ENCODE measurements at regions not wholly inside any gene's neighbourhood (a gene's known extent, or its start where the extent isn't known, plus 50 kb on each side); places are given as distances from the start of the nearest gene placed in this dataset.

- Histone ChIP-seq H3K4me3 (no peak overlapping the region), H3K9me3 (no peaks in the 10 kb centered on the region), H3K27me3 (no peaks in the 10 kb centered on the region), H3K4me1 (peaks cover 4% of the 10 kb centered on the region), H3K36me3 (no peaks in the 10 kb centered on the region), H3K27ac (no peak overlapping the region)
- DNase-seq (ENCODE audit: low spot score in 2 of 2): no peak
- 95% methylated on average over 1 of the region's 1 CpG for WGBS
- TF ChIP-seq POLR2AphosphoS5 (IDR thresholded peaks at IDR 0.05) (no peak), CTCF (IDR thresholded peaks at IDR 0.05) (no peak), POLR2A (IDR thresholded peaks at IDR 0.05) (no peak), EP300 (IDR thresholded peaks at IDR 0.05) (no peak)
Observed at GRCh38 chr12:25827141-25827540, 131.3 kb upstream of the RASSF8 start.

GRCh38 chr12:25827747-25828146, 130.7 kb upstream of the RASSF8 start:
- no peak for DNase-seq (ENCODE audit: low spot score in 2 of 2)

GRCh38 chr12:25828188-25828587, 130.3 kb upstream of the RASSF8 start:
- H3K27ac ChIP-seq: no peak overlapping the region
- TF ChIP-seq EP300 (IDR thresholded peaks at IDR 0.05): no peak
- no peak for TF ChIP-seq CTCF (IDR thresholded peaks at IDR 0.05)
- no peak for TF ChIP-seq POLR2A (IDR thresholded peaks at IDR 0.05)
- TF ChIP-seq POLR2AphosphoS5 (IDR thresholded peaks at IDR 0.05): no peak
- DNase-seq (ENCODE audit: low spot score in 2 of 2): no peak
- H3K4me3 ChIP-seq: no peak overlapping the region
- no peaks in the 10 kb centered on the region for H3K27me3 ChIP-seq
- H3K36me3 ChIP-seq: no peaks in the 10 kb centered on the region
- no peaks in the 10 kb centered on the region for H3K9me3 ChIP-seq
- WGBS: 75% methylated on average over 4 of the region's 4 CpGs
- H3K4me1 ChIP-seq: peaks cover 4% of the 10 kb centered on the region

More at GRCh38 chr12:25827747-25828146, 130.7 kb upstream of the RASSF8 start:
- Histone ChIP-seq H3K4me1 (peaks cover 4% of the 10 kb centered on the region), H3K27ac (no peak overlapping the region), H3K9me3 (no peaks in the 10 kb centered on the region), H3K4me3 (no peak overlapping the region), H3K36me3 (no peaks in the 10 kb centered on the region), H3K27me3 (no peaks in the 10 kb centered on the region)
- no peak for TF ChIP-seq POLR2A (IDR thresholded peaks at IDR 0.05)
- no peak for TF ChIP-seq POLR2AphosphoS5 (IDR thresholded peaks at IDR 0.05)
- WGBS: 74% methylated on average over 3 of the region's 3 CpGs

GRCh38 chr12:25829192-25829591, 129.3 kb upstream of the RASSF8 start:
- H3K9me3 ChIP-seq: no peaks in the 10 kb centered on the region
- H3K4me3 ChIP-seq: no peak overlapping the region
- DNase-seq (ENCODE audit: low spot score in 2 of 2): no peak
- H3K4me1 ChIP-seq: peaks cover 4% of the 10 kb centered on the region
- TF ChIP-seq EP300 (IDR thresholded peaks at IDR 0.05) (peak; percentile 75), POLR2AphosphoS5 (IDR thresholded peaks at IDR 0.05) (peak; percentile 31 to 53 (median 44)), POLR2A (IDR thresholded peaks at IDR 0.05) (no peak)
- 35% methylated on average over 3 of the region's 3 CpGs for WGBS
- no peak overlapping the region for H3K27ac ChIP-seq
- H3K36me3 ChIP-seq: no peaks in the 10 kb centered on the region
- no peaks in the 10 kb centered on the region for H3K27me3 ChIP-seq

GRCh38 chr12:25830456-25830855, 128.0 kb upstream of the RASSF8 start:
- 63% methylated on average over 7 of the region's 7 CpGs for WGBS
- Histone ChIP-seq H3K27ac (no peak overlapping the region), H3K36me3 (no peaks in the 10 kb centered on the region), H3K4me3 (no peak overlapping the region), H3K27me3 (no peaks in the 10 kb centered on the region), H3K9me3 (no peaks in the 10 kb centered on the region), H3K4me1 (no peaks in the 10 kb centered on the region)
- no peak for TF ChIP-seq POLR2AphosphoS5 (IDR thresholded peaks at IDR 0.05)
- no peak for TF ChIP-seq POLR2A (IDR thresholded peaks at IDR 0.05)
- no peak for TF ChIP-seq CTCF (IDR thresholded peaks at IDR 0.05)
- no peak for TF ChIP-seq EP300 (IDR thresholded peaks at IDR 0.05)
- no peak for DNase-seq (ENCODE audit: low spot score in 2 of 2)

GRCh38 chr12:25833657-25834056, 124.8 kb upstream of the RASSF8 start:
- Histone ChIP-seq H3K4me1 (no peaks in the 10 kb centered on the region), H3K4me3 (no peak overlapping the region), H3K27ac (no peak overlapping the region), H3K36me3 (no peaks in the 10 kb centered on the region), H3K9me3 (no peaks in the 10 kb centered on the region), H3K27me3 (no peaks in the 10 kb centered on the region)
- no peak for DNase-seq (ENCODE audit: low spot score in 2 of 2)
- 93% methylated on average over 2 of the region's 2 CpGs for WGBS
- TF ChIP-seq EP300 (IDR thresholded peaks at IDR 0.05) (no peak), POLR2AphosphoS5 (IDR thresholded peaks at IDR 0.05) (no peak), POLR2A (IDR thresholded peaks at IDR 0.05) (no peak), CTCF (IDR thresholded peaks at IDR 0.05) (no peak)
